Astrocyte (in vitro differentiated cells and primary cell): ENCODE measurements at regions not wholly inside any gene's neighbourhood (a gene's known extent, or its start where the extent isn't known, plus 50 kb on each side); places are given as distances from the start of the nearest gene placed in this dataset.
"Not testable (repeated sequence)": the region's sequence is repeated elsewhere in the genome, so short reads cannot be mapped to it uniquely, and the experiment has no call there.

Source experiments
- DNase-seq: peaks from one replicate; pipeline ENCODE4 v3.0.0-alpha.2; 2010; ENCODE audit warnings: low read depth
- FAIRE-seq: peaks from 2 replicates; lab custom pipeline; 2011; peaks lifted over from hg19 to GRCh38; lab: Jason Lieb, UNC
- H2AFZ ChIP-seq: 2 replicates; pipeline ENCODE4 v1.6.0; 2012; ENCODE audit warnings: low read depth, low read length, inconsistent platforms
- H3K27ac ChIP-seq: 2 replicates; pipeline ENCODE4 v1.5.1; 2011; ENCODE audit warnings: low read depth, low read length, inconsistent platforms
- H3K27me3 ChIP-seq: 2 replicates; pipeline ENCODE4 v1.6.0; 2011; ENCODE audit warnings: low read length, inconsistent platforms; ENCODE audit not compliant: insufficient read depth
- H3K36me3 ChIP-seq: 2 replicates; pipeline ENCODE4 v1.5.1; 2011; ENCODE audit warnings: low read length, inconsistent platforms; ENCODE audit not compliant: insufficient read depth
- H3K4me1 ChIP-seq: 2 replicates; pipeline ENCODE4 v1.5.1; 2011; ENCODE audit warnings: low read length, inconsistent platforms; ENCODE audit not compliant: insufficient read depth
- H3K4me2 ChIP-seq: 2 replicates; pipeline ENCODE4 v1.6.0; 2012; ENCODE audit warnings: low read length, inconsistent platforms
- H3K4me3 ChIP-seq: 2 replicates; pipeline ENCODE4 v1.5.1; 2011; ENCODE audit warnings: low read depth, mild to moderate bottlenecking, low read length, inconsistent platforms; ENCODE audit not compliant: insufficient read depth
- H3K79me2 ChIP-seq: 2 replicates; pipeline ENCODE4 v1.6.0; 2012; ENCODE audit warnings: mild to moderate bottlenecking, low read length, inconsistent platforms; ENCODE audit not compliant: insufficient read depth
- H3K9ac ChIP-seq: 2 replicates; pipeline ENCODE4 v1.6.0; 2012; ENCODE audit warnings: mild to moderate bottlenecking, low read length, inconsistent platforms
- H3K9me3 ChIP-seq: 2 replicates; pipeline ENCODE4 v1.5.1; 2012; ENCODE audit warnings: low read depth, mild to moderate bottlenecking, low read length, inconsistent platforms; ENCODE audit not compliant: insufficient read depth
- H4K20me1 ChIP-seq: 2 replicates; pipeline ENCODE4 v1.6.0; 2012; ENCODE audit warnings: low read length, inconsistent platforms; ENCODE audit not compliant: insufficient read depth
- H3K27ac Mint-ChIP-seq: one replicate; pipeline ENCODE4 v1.8.0; 2021; ENCODE audit warnings: mild to moderate bottlenecking, mixed read lengths; ENCODE audit not compliant: unreplicated experiment
- H3K27me3 Mint-ChIP-seq: one replicate; pipeline ENCODE4 v1.8.0; 2021; ENCODE audit warnings: low read depth, mixed read lengths; ENCODE audit not compliant: unreplicated experiment
- H3K36me3 Mint-ChIP-seq: one replicate; pipeline ENCODE4 v1.8.0; 2021; ENCODE audit warnings: low read depth, mixed read lengths; ENCODE audit not compliant: unreplicated experiment
- H3K4me1 Mint-ChIP-seq: one replicate; pipeline ENCODE4 v1.8.0; 2021; ENCODE audit warnings: low read depth, mixed read lengths; ENCODE audit not compliant: unreplicated experiment
- H3K4me3 Mint-ChIP-seq: one replicate; pipeline ENCODE4 v1.8.0; 2021; ENCODE audit warnings: mild to moderate bottlenecking, moderate library complexity, mixed read lengths; ENCODE audit not compliant: unreplicated experiment
- H3K9me3 Mint-ChIP-seq: one replicate; pipeline ENCODE4 v1.8.0; 2021; ENCODE audit warnings: mild to moderate bottlenecking, mixed read lengths; ENCODE audit not compliant: unreplicated experiment

- not testable (repeated sequence) for DNase-seq, H4K20me1 ChIP-seq, H2AFZ ChIP-seq, H3K4me1 ChIP-seq, H3K27me3 ChIP-seq, H3K36me3 Mint-ChIP-seq, H3K27me3 Mint-ChIP-seq, H3K27ac ChIP-seq, H3K4me3 Mint-ChIP-seq, H3K79me2 ChIP-seq, H3K4me1 Mint-ChIP-seq, FAIRE-seq, H3K9me3 ChIP-seq, H3K36me3 ChIP-seq, H3K9ac ChIP-seq, H3K4me2 ChIP-seq, H3K4me3 ChIP-seq, H3K27ac Mint-ChIP-seq
- H3K9me3 Mint-ChIP-seq, result peaks cover 23% of the 10 kb centered on the region
Measured at GRCh38 chr22:11298126-11298893, 4229.7 kb upstream of the OR11H1 start.

GRCh38 chr22:11302427-11302826, 4225.6 kb upstream of the OR11H1 start:
- not testable (repeated sequence) for H3K36me3 ChIP-seq, H4K20me1 ChIP-seq, H3K4me2 ChIP-seq, DNase-seq, H3K4me3 ChIP-seq, H2AFZ ChIP-seq, FAIRE-seq, H3K4me1 Mint-ChIP-seq, H3K36me3 Mint-ChIP-seq, H3K79me2 ChIP-seq, H3K9me3 ChIP-seq, H3K27ac Mint-ChIP-seq, H3K9ac ChIP-seq, H3K27ac ChIP-seq, H3K27me3 ChIP-seq, H3K27me3 Mint-ChIP-seq, H3K4me3 Mint-ChIP-seq, H3K4me1 ChIP-seq
- peaks cover 30% of the 10 kb centered on the region for H3K9me3 Mint-ChIP-seq

- not testable (repeated sequence) for H3K9me3 ChIP-seq, H3K27ac Mint-ChIP-seq, H3K36me3 Mint-ChIP-seq, H3K4me1 ChIP-seq, H3K4me3 Mint-ChIP-seq, H2AFZ ChIP-seq, H3K36me3 ChIP-seq, DNase-seq, H3K27me3 Mint-ChIP-seq, H3K4me1 Mint-ChIP-seq, H3K9ac ChIP-seq, H3K27me3 ChIP-seq, H3K4me2 ChIP-seq, H4K20me1 ChIP-seq, H3K4me3 ChIP-seq, H3K27ac ChIP-seq, H3K79me2 ChIP-seq, FAIRE-seq
- H3K9me3 Mint-ChIP-seq, result peaks cover 32% of the 10 kb centered on the region
Measured at GRCh38 chr22:11302904-11303303, 4225.1 kb upstream of the OR11H1 start.

- H3K27me3 ChIP-seq, H3K27ac ChIP-seq, H4K20me1 ChIP-seq, H3K4me1 Mint-ChIP-seq, H3K4me3 Mint-ChIP-seq, H3K79me2 ChIP-seq, H3K9me3 ChIP-seq, H3K9ac ChIP-seq, DNase-seq, H3K4me2 ChIP-seq, H2AFZ ChIP-seq, H3K36me3 Mint-ChIP-seq, H3K36me3 ChIP-seq, H3K27ac Mint-ChIP-seq, H3K4me3 ChIP-seq, FAIRE-seq, H3K4me1 ChIP-seq, H3K27me3 Mint-ChIP-seq: not testable (repeated sequence)
- peaks cover 33% of the 10 kb centered on the region for H3K9me3 Mint-ChIP-seq
Measured at GRCh38 chr22:11305179-11305578, 4222.8 kb upstream of the OR11H1 start.

GRCh38 chr22:11306933-11307518, 4221.0 kb upstream of the OR11H1 start:
- not testable (repeated sequence) for DNase-seq, H3K9ac ChIP-seq, H3K4me3 ChIP-seq, H3K4me1 Mint-ChIP-seq, H4K20me1 ChIP-seq, H3K9me3 ChIP-seq, H2AFZ ChIP-seq, H3K4me1 ChIP-seq, H3K36me3 ChIP-seq, H3K36me3 Mint-ChIP-seq, H3K27ac Mint-ChIP-seq, H3K27me3 ChIP-seq, H3K4me2 ChIP-seq, H3K79me2 ChIP-seq, H3K4me3 Mint-ChIP-seq, H3K27me3 Mint-ChIP-seq, FAIRE-seq, H3K27ac ChIP-seq
- H3K9me3 Mint-ChIP-seq, result peaks cover 36% of the 10 kb centered on the region
